Transverse colon (tissue), 4 donors: ENCODE measurements at regions not wholly inside any gene's neighbourhood (a gene's known extent, or its start where the extent isn't known, plus 50 kb on each side); places are given as distances from the start of the nearest gene placed in this dataset.

Experiments
- DNase-seq: peaks from one replicate; pipeline ENCODE4 v3.0.0-alpha.2; 2019
- H3K27ac ChIP-seq, 4 donors: fragments of 200-600 bp; sonication (generic); 2 replicates each; pipeline ENCODE4 v1.5.1; 2016 to 2018; ENCODE audit warnings: inconsistent platforms in 4 of 4
- H3K27me3 ChIP-seq: fragments of 200-600 bp; sonication (generic); 2 replicates; pipeline ENCODE4 v1.5.1; 2017; ENCODE audit warnings: inconsistent platforms
- H3K36me3 ChIP-seq, 4 donors: fragments of 200-600 bp; sonication (generic); 2 replicates each; pipeline ENCODE4 v1.5.1; 2017 to 2019; ENCODE audit warnings: inconsistent platforms in 4 of 4
- H3K4me1 ChIP-seq, 4 donors: fragments of 200-600 bp; sonication (generic); 2 replicates each; pipeline ENCODE4 v1.5.1; 2017 to 2020; ENCODE audit warnings: inconsistent platforms in 4 of 4
- H3K4me3 ChIP-seq, 4 donors: fragments of 200-600 bp; sonication (generic); 1 replicate in 1 of 4; 2 replicates in 3 of 4; pipeline versions ENCODE4 v1.5.1 to v1.6.1; 2017 to 2019; ENCODE audit warnings: inconsistent platforms in 4 of 4
- H3K9me3 ChIP-seq, 2 donors: fragments of 200-600 bp; sonication (generic); 2 replicates each; pipeline ENCODE4 v1.5.1; 2017 to 2019; ENCODE audit warnings: inconsistent platforms in 2 of 2
- EP300 ChIP-seq: sonication (generic); formaldehyde crosslinking; IDR thresholded peaks from one replicate; pipeline ENCODE4 v1.6.1; 2017; ENCODE audit warnings: antibody characterized with exemption, low read depth
- POLR2A ChIP-seq: fragments of 450-650 bp; IDR thresholded peaks from one replicate; pipeline ENCODE4 v1.6.1; 2016; ENCODE audit warnings: antibody characterized with exemption, mild to moderate bottlenecking, moderate library complexity
- POLR2AphosphoS5 ChIP-seq, 3 donors: sonication (generic); formaldehyde crosslinking; IDR thresholded peaks; one replicate each; pipeline ENCODE4 v1.6.1; 2016; ENCODE audit warnings: antibody characterized with exemption in 3 of 3
- WGBS, 2 donors: methylation state at CpG; one replicate each; pipeline ENCODE4 v1.1.5; 2018; ENCODE audit warnings: low coverage in 1 of 2; 5-methylcytosine and 5-hydroxymethylcytosine counted together
- in situ Hi-C, 4 donors: fragments of 200-750 bp; cut with MboI; loops; one replicate each; pipeline versions ENCODE4 v1.15.0 to v1.15.1; 2017; ENCODE audit warnings: low sequenced_read_pairs in 3 of 4, low pct_ligation_motif_present in 1 of 4, low pct_unique_long_range_greater_than_20kb in 1 of 4
- intact Hi-C: fragments of 100-400 bp; cut with DNase I; formaldehyde crosslinking; loops from one replicate; pipeline ENCODE4 v1.15.1; 2023; ENCODE audit warnings: low total_unique reads
- TF ChIP-seq, protein P1 (sequence below), 5 experiments: fragments of 200-600 bp in 3 of 5; fragments of 450-650 bp in 2 of 5; sonication (generic) in 3 of 5; IDR thresholded peaks; 1 replicate in 2 of 5; 2 replicates in 3 of 5; pipeline ENCODE4 v1.5.1; 2016 to 2017; ENCODE audit warnings: antibody characterized with exemption in 5 of 5, inconsistent platforms in 3 of 5, mild to moderate bottlenecking in 2 of 5, moderate library complexity in 1 of 5

DNA sequence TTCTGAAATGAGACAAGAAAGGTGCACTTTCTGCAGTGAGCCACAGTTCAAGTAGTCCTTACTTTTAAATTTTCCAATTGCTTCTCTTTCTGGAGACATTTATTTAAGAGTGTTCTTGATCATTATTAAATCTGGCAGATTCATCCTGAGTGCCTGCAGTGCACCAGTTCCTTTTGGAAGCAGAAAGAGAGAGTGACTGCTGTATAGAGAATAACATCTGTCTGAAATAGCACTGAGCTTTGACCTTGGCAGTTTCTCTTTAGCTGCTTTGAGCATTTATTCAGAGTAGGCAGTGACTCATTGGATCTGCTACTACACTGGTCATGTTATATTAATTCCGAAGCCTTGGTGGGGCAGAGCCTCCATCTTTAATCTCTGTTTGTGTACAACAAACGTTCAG is 1373.7 kb downstream of the PCDH9 start:
- TF ChIP-seq POLR2A (no peak), POLR2AphosphoS5 (IDR thresholded peaks at IDR 0.05) (no peak), EP300 (no peak)
- TF ChIP-seq, protein P1, sequence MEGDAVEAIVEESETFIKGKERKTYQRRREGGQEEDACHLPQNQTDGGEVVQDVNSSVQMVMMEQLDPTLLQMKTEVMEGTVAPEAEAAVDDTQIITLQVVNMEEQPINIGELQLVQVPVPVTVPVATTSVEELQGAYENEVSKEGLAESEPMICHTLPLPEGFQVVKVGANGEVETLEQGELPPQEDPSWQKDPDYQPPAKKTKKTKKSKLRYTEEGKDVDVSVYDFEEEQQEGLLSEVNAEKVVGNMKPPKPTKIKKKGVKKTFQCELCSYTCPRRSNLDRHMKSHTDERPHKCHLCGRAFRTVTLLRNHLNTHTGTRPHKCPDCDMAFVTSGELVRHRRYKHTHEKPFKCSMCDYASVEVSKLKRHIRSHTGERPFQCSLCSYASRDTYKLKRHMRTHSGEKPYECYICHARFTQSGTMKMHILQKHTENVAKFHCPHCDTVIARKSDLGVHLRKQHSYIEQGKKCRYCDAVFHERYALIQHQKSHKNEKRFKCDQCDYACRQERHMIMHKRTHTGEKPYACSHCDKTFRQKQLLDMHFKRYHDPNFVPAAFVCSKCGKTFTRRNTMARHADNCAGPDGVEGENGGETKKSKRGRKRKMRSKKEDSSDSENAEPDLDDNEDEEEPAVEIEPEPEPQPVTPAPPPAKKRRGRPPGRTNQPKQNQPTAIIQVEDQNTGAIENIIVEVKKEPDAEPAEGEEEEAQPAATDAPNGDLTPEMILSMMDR (IDR thresholded peaks at IDR 0.05): no peak
- no peak for DNase-seq
- Histone ChIP-seq H3K4me3 (no peak overlapping the region), H3K4me1 (no peaks in the 10 kb centered on the region), H3K9me3 (no peaks in the 10 kb centered on the region), H3K36me3 (no peaks in the 10 kb centered on the region), H3K27ac (no peak overlapping the region), H3K27me3 (no peaks in the 10 kb centered on the region)
- in situ Hi-C loops: no loop called here
- intact Hi-C loops: no loop called here
- 52 to 55% methylated on average over 2 of the region's 2 CpGs for WGBS, 2 donors

DNA sequence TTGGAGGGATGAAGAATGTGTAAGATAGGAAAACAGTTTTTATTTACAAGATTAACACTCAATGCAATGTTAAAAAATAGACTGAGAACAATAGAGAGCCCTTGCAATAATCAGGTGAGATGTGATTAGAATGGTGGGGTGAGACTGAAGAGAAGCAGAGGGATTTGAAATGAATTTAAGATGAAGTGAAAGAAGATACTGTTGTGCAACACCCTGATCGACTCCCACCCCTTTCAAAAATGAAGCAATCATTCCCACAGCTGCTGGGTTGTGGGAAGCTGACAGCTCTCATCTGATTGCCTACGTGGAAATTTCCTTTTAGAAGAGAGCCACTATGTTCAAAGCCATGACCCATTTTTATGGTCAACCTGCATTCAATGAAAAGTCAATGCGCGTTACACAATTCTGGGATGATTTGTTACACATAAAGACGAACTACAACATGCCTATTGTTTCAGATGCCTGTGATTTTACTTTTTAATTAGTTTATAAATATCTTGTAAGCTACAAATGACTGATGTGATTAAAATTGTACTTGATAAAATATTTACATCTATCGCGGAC is 1374.8 kb downstream of the PCDH9 start:
- Histone ChIP-seq H3K36me3 (no peaks in the 10 kb centered on the region), H3K4me1 (no peaks in the 10 kb centered on the region), H3K27me3 (no peaks in the 10 kb centered on the region), H3K27ac (no peak overlapping the region), H3K4me3 (no peak overlapping the region), H3K9me3 (no peaks in the 10 kb centered on the region)
- intact Hi-C loops: no loop called here
- WGBS, 2 donors: 77 to 82% methylated on average over 6 to 7 of the region's 7 CpGs
- in situ Hi-C loops: no loop called here
- TF ChIP-seq POLR2AphosphoS5 (IDR thresholded peaks at IDR 0.05) (no peak), EP300 (no peak), POLR2A (no peak)
- TF ChIP-seq, protein P1 (IDR thresholded peaks at IDR 0.05): no peak
- no peak for DNase-seq

DNA sequence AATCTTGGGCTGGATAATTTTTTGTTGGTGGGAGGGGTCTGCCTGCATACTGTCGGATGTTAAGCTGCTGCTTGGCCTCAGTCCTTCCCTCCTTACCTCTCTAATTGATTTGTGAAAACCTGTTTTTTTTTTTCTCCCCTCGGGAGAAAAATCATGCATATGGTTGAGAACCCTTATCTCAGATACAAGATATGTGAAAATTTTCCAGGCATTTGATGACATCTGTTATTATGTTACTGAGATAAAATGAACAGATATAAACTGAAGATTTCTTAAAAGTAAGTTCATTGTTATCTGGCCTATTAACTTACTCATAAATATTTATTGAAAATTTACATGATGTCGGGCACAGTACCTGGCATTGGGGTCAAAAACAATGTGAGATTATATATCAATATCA is 1375.7 kb downstream of the PCDH9 start:
- in situ Hi-C loops (no loop called here), intact Hi-C loops (no loop called here)
- H3K4me3 ChIP-seq: no peak overlapping the region
- DNase-seq: no peak
- no peak overlapping the region for H3K27ac ChIP-seq
- 63 to 65% methylated on average over 3 of the region's 3 CpGs for WGBS, 2 donors
- TF ChIP-seq POLR2A (no peak), POLR2AphosphoS5 (IDR thresholded peaks at IDR 0.05) (no peak), EP300 (no peak)
- TF ChIP-seq, protein P1 (IDR thresholded peaks at IDR 0.05): no peak
- no peaks in the 10 kb centered on the region for H3K4me1 ChIP-seq
- H3K36me3 ChIP-seq: no peaks in the 10 kb centered on the region
- no peaks in the 10 kb centered on the region for H3K9me3 ChIP-seq
- H3K27me3 ChIP-seq: no peaks in the 10 kb centered on the region

DNA sequence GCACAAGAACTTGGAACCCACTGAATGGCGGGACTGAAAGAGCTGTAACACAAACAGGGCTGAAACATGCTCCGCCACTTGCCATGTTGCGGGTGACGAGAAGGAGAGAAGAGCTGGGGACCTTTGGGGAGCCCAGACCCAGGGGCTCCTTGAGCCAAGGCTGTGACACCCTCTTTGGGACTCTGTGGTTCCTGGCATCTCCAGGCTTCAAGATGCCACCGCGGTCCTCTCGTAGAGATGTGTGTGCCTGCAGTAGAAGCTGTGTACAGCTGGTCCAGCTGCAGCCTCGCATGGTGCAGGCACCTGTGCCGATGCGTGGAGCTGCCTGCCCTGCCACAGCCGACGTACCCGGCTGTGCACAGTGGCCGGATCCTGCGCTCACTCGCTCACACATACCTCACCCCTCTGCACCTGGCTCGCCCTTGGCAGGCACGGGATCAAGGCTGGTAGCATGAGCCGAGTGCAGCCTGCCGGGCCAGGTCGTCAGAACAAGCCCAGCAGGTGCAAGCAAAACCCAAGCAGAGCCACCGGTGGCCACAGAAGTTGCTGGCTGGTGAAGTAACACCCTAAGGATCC is 1385.8 kb downstream of the PCDH9 start:
- WGBS, 2 donors: 93% methylated on average over 22 of the region's 22 CpGs; no CpG with 5 or more reads in 1 of the 2 donors
- Histone ChIP-seq H3K27me3 (no peaks in the 10 kb centered on the region), H3K36me3 (no peaks in the 10 kb centered on the region), H3K27ac (no peak overlapping the region), H3K4me1 (no peaks in the 10 kb centered on the region), H3K4me3 (no peak overlapping the region), H3K9me3 (no peaks in the 10 kb centered on the region)
- in situ Hi-C loops (no loop called here), intact Hi-C loops (no loop called here)
- no peak for DNase-seq
- TF ChIP-seq EP300 (no peak), POLR2A (no peak), POLR2AphosphoS5 (IDR thresholded peaks at IDR 0.05) (no peak)
- TF ChIP-seq, protein P1 (IDR thresholded peaks at IDR 0.05): no peak
